ENCODE measurements at regions not wholly inside any gene's neighbourhood (a gene's known extent, or its start where the extent isn't known, plus 50 kb on each side); places are given as distances from the start of the nearest gene placed in this dataset.

DNA sequence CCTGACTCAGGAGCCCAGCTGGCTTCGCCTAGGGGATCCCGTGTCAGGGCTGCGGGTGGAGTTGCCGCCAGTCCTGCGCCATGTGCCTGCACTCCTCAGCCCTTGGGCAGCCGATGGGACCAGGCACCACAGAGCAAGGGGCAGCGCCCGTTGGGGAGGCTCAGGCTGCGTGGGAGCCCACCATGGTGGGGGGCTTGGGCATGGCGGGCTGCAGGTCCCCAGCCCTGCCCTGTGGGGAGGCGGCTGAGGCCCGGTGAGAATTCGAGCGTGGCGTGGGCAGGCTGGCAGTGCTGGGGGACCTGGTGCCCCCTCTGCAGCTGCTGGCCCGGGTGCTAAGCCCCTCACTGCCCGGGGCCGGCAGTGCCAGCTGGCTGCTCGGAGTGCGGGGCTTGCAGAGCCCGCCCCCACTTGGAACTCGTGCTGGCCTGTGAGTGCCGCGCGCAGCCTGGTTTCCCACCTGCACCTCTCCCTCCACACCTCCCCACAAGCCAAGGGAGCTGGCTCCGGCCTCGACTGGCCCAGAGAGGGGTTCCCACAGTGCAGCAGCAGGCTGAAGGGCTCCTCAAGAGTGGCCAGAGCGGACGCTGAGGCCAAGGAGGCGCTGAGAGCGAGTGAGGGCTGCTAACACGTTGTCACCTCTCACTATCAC lies 135.1 kb upstream of the SEL1L start:
- DNase-seq (ENCODE audit: low read depth in 2 of 3, low spot score in 1 of 3) = no peak

DNA sequence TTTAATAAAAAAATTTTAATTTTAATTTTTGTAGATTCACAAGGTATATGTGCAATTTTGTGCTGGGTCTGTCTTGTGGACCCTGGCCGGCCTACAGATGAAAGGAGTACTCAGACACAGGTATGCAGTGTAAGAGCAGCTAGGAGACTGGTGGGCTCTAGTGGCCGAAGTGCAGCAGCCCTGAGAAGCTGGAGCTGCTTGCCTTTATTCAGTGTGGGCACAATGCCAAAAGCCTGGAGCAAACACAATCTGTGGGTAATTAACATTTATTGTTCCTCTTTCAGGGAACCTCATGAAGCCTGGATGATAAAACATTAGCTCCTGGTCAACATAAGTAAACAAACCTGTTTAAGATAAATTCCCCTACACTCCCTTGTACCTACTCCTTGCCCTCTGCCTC lies 135.7 kb upstream of the SEL1L start:
- DNase-seq (ENCODE audit: low read depth in 2 of 3, low spot score in 1 of 3) = no peak

- no peak for DNase-seq (ENCODE audit: low read depth in 2 of 3, low spot score in 1 of 3)
Observed at GRCh38 chr14:81673930-81674329, 140.3 kb upstream of the SEL1L start.

DNA sequence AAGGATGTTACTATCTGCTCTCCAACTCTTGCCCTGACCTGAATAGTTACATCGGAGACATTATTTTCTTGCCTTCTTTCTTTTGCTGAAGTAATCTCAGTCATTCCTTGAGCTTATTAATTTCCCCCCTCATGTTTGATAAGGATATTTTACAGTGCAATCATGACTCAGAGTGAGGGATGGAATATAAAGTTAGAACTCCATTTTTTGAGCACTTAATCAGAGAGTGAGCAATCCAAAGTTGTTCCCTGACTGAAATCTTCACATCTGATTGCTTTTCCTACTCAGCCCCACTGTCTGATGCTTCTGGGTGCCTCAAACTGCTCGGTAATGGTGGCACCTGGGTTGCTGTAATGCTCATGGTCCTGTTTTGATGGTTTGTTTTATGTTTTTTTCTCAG lies 142.7 kb upstream of the SEL1L start:
- no peak for DNase-seq (ENCODE audit: low read depth in 2 of 3, low spot score in 1 of 3)

- no peak for DNase-seq (ENCODE audit: low read depth in 2 of 3, low spot score in 1 of 3)
Observed at GRCh38 chr14:81676879-81677278, 143.2 kb upstream of the SEL1L start.

- DNase-seq (ENCODE audit: low read depth in 2 of 3, low spot score in 1 of 3) = no peak
Observed at GRCh38 chr14:81677736-81678135, 144.1 kb upstream of the SEL1L start.

DNA sequence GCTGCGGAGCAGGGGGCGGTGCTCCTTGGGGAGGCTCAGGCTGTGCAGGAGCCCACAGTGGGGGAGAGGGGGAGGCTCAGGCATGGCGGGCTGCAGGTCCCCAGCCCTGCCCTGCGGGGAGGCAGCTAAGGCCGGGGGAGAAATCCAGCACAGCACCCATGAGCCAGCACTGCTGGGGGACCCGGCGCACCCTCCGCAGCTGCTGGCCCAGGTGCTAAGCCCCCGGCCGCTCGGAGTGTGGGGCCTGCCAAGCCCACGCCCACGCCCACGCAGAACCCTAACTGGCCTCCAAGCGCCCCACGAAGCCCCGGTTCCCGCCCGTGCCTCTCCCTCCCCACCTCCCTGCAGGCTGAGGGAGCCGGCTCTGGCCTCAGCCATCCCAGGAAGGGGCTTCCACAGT lies 145.6 kb upstream of the SEL1L start:
- DNase-seq (ENCODE audit: low read depth in 2 of 3, low spot score in 1 of 3) = no peak

GRCh38 chr14:81681541-81681940 lies 147.9 kb upstream of the SEL1L start:
- no peak for DNase-seq (ENCODE audit: low read depth in 2 of 3, low spot score in 1 of 3)

DNA sequence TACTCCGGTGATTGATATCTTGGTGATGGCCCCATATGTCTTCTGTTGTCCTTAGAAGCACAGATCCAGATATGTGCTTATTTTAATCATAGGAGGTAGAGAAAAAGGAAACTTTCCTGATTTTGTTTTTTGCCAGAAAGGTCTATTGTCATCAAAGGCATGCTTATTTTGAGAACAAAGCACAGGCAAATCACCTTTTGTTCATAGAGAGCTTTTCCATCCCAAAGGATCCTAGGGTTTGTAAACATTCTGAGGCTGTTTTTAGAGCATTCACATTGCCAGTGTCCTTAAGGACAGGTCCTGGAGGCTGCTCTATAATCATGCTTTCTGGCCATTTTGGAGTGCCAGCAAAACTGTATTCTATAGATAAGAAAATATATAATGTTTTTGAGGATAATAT lies 148.5 kb upstream of the SEL1L start:
- DNase-seq (ENCODE audit: low read depth in 2 of 3, low spot score in 1 of 3) = no peak

DNA sequence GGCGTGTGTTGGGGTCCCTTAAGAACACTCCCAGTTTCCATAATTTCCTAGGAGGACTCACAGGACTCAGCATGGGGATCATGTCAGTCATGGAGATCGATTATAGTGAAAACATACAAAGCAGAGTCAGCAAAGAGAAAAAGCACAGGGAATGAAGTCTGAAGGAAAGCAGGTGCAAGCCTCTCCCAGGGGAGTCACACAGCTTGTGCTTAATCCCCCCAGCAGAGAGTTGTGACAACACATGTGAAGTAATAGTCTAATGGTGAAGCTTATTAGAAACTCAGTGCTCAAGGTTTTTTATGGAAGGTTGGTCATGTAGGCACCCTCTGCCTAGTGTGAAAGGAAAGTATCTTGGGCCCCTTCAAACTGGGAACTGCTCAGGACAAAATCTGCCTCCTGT lies 149.0 kb upstream of the SEL1L start:
- DNase-seq (ENCODE audit: low read depth in 2 of 3, low spot score in 1 of 3) = no peak

GRCh38 chr14:81684696-81685095 lies 151.0 kb upstream of the SEL1L start:
- DNase-seq (ENCODE audit: low read depth in 2 of 3, low spot score in 1 of 3) = no peak

DNA sequence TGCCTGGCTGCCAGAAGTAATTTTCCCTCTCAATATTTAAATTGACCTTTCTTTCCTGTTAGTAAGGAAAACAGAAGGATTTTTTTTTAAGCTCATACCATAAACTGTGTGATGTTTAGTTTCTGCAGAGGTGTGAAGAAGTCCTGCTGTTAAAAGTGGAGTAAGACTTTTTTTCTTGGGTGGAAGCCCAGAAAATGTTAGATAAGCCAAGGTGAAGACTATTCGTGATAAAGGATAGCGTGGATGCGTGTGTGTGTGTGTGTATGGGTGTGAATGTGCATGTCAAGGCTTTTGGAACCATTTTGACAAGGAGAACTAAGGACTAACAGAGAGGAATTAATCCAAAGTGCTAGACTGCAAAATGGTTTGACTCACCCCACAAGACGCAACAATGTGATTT lies 152.9 kb upstream of the SEL1L start:
- DNase-seq (ENCODE audit: low read depth in 2 of 3, low spot score in 1 of 3) = no peak

DNA sequence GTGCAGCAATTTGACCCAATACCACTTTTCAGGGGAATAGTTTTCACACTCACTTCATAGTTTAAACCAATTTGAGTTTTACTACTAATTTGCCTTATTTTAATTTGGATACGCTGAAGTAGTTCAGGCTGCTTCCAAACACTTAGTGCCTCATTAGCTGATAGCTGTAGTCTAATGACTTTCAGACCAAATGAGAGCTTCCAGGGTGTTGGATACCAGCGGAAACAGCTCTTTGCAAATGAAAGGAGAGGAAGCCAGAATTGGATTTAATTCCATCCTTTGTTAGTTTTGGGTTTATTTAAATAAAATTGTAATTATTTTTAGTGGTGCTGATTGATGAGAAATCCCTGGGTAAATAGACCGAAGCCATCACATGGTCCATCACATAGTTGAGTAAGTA lies 158.3 kb upstream of the SEL1L start:
- DNase-seq (ENCODE audit: low read depth in 2 of 3, low spot score in 1 of 3) = no peak

DNA sequence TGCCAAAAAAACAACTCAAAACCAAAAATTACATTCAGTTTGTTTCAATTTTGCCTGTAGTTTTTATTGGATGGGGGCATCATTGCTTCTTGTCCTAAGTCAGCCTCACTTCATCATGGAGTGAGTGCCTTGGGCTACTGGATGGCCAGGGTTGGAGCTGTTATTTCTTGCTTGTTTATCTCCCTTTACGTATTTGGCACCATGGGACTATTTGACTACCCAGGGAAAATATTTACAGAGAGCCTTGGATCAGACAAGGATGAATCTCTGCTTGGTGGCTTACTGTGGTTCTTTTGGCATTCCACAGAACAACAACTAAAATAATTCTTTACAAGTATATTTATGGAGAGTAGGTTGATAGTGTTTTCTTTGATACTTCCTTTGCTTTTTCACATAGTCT lies 160.8 kb upstream of the SEL1L start:
- no peak for DNase-seq (ENCODE audit: low read depth in 2 of 3, low spot score in 1 of 3)

DNA sequence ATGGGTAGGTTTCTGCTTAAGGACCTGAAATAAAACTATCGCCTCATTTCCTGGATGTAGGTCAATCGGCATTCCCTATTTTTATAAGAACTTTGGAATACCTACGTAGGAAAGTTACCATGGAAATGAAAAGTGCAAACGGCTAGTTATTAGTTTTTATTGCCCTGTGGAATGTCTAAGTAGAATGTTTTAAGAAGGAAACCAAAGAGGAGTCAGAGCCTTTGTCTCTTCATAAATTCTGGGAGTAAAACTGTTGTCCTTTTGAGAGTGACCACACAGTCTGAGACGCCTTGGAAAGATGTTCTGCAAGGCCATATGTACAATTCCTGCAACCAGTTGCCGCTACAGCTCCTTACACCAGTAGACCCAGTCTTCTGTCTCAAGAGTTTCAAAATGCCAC lies 176.0 kb upstream of the SEL1L start:
- DNase-seq (ENCODE audit: low read depth in 2 of 3, low spot score in 1 of 3) = no peak

- peak in 1 of 3 donors; percentile 1 for DNase-seq (ENCODE audit: low read depth in 2 of 3, low spot score in 1 of 3)
Observed at GRCh38 chr14:81710232-81710845, 176.7 kb upstream of the SEL1L start.

- DNase-seq (ENCODE audit: low read depth in 2 of 3, low spot score in 1 of 3) = no peak
Observed at GRCh38 chr14:81715731-81716130, 182.1 kb upstream of the SEL1L start.

GRCh38 chr14:81716953-81717352 lies 183.3 kb upstream of the SEL1L start:
- DNase-seq (ENCODE audit: low read depth in 2 of 3, low spot score in 1 of 3) = no peak

- no peak for DNase-seq (ENCODE audit: low read depth in 2 of 3, low spot score in 1 of 3)
Observed at GRCh38 chr14:81723956-81724355, 190.3 kb upstream of the SEL1L start.

- no peak for DNase-seq (ENCODE audit: low read depth in 2 of 3, low spot score in 1 of 3)
Observed at GRCh38 chr14:81727218-81727617, 193.6 kb upstream of the SEL1L start.

- no peak for DNase-seq (ENCODE audit: low read depth in 2 of 3, low spot score in 1 of 3)
Observed at GRCh38 chr14:81728447-81728846, 194.8 kb upstream of the SEL1L start.

GRCh38 chr14:81729622-81730021 lies 196.0 kb upstream of the SEL1L start:
- DNase-seq (ENCODE audit: low read depth in 2 of 3, low spot score in 1 of 3) = no peak

DNA sequence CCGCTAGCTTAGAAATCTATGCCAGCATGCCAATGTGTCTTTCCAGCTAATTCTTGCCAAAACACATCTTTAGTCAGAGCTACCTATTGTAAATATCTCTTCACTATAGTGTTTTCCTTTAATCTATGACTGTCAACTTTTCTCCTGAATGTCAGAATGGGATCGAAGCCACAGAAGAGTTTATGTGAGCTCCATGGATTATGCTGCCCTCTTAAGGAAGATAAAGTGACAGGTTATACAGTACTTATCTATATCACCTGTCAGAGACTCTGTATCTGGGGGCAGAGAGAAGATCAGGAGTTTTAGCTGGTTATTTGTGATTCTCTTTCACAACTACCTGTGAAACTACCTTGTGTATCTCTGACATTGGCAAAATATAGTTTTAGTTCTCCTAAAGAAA lies 204.3 kb upstream of the SEL1L start:
- DNase-seq (ENCODE audit: low read depth in 2 of 3, low spot score in 1 of 3) = no peak
